Esophagus muscularis mucosa (tissue), 3 donors: ENCODE measurements at regions not wholly inside any gene's neighbourhood (a gene's known extent, or its start where the extent isn't known, plus 50 kb on each side); places are given as distances from the start of the nearest gene placed in this dataset.

Experiments used
- EP300 ChIP-seq: sonication (generic); formaldehyde crosslinking; IDR thresholded peaks from one replicate; pipeline ENCODE4 v1.6.1; 2017; ENCODE audit warnings: antibody characterized with exemption
- TF ChIP-seq, protein P1 (sequence below), 3 experiments: fragments of 200-600 bp in 2 of 3; fragments of 450-650 bp in 1 of 3; sonication (generic) in 2 of 3; IDR thresholded peaks; one replicate each; pipeline ENCODE4 v1.5.1; 2017 to 2019; ENCODE audit warnings: antibody characterized with exemption in 3 of 3, mild to moderate bottlenecking in 2 of 3, moderate library complexity in 1 of 3

DNA sequence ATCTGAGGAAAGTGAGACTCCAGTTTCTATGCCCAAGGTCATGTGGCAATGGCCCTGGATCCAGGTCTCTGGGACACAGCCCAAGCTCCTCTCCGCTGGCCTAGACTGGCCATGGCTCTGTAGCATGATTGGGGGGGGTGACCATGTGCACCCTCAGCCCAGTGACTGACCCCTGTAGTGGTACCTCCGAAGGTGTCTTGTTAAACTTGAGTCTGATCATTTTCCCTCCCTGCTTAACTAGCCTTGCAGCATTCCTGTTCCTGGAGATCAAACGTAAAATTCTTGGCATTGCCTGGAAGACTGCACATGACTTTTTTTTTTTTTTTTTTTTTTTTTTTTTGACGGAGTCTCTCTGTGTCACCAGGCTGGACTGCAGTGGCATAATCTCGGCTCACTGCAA is 1116.0 kb downstream of the TBC1D22A start:
- TF ChIP-seq, protein P1, sequence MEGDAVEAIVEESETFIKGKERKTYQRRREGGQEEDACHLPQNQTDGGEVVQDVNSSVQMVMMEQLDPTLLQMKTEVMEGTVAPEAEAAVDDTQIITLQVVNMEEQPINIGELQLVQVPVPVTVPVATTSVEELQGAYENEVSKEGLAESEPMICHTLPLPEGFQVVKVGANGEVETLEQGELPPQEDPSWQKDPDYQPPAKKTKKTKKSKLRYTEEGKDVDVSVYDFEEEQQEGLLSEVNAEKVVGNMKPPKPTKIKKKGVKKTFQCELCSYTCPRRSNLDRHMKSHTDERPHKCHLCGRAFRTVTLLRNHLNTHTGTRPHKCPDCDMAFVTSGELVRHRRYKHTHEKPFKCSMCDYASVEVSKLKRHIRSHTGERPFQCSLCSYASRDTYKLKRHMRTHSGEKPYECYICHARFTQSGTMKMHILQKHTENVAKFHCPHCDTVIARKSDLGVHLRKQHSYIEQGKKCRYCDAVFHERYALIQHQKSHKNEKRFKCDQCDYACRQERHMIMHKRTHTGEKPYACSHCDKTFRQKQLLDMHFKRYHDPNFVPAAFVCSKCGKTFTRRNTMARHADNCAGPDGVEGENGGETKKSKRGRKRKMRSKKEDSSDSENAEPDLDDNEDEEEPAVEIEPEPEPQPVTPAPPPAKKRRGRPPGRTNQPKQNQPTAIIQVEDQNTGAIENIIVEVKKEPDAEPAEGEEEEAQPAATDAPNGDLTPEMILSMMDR (IDR thresholded peaks at IDR 0.05) = no peak
- TF ChIP-seq EP300 = no peak
